ENCODE measurements at regions not wholly inside any gene's neighbourhood (a gene's known extent, or its start where the extent isn't known, plus 50 kb on each side); places are given as distances from the start of the nearest gene placed in this dataset.
A peak's percentile ranks its signal among the peaks of the same experiment; 100 is the strongest.

- DNase-seq (ENCODE audit: low read depth) = no peak
Measured at GRCh38 chr4:120526033-120526432, 396.5 kb downstream of the PRDM5 start.

- no peak for DNase-seq (ENCODE audit: low read depth)
Measured at GRCh38 chr4:120525106-120525505, 397.4 kb downstream of the PRDM5 start.

GRCh38 chr4:120524237-120524636, 398.3 kb downstream of the PRDM5 start:
- DNase-seq (ENCODE audit: low read depth) = no peak

- no peak for DNase-seq (ENCODE audit: low read depth)
Measured at GRCh38 chr4:120520761-120521160, 401.8 kb downstream of the PRDM5 start.

GRCh38 chr4:120517966-120518365, 404.6 kb downstream of the PRDM5 start:
- DNase-seq (ENCODE audit: low read depth) = peak; percentile 67

GRCh38 chr4:120509719-120510118, 412.8 kb downstream of the PRDM5 start:
- DNase-seq (ENCODE audit: low read depth) = no peak

- no peak for DNase-seq (ENCODE audit: low read depth)
Measured at GRCh38 chr4:120509222-120509621, 413.3 kb downstream of the PRDM5 start.

- DNase-seq (ENCODE audit: low read depth) = no peak
Measured at GRCh38 chr4:120508036-120508435, 414.5 kb downstream of the PRDM5 start.

GRCh38 chr4:120506536-120506935, 416.0 kb downstream of the PRDM5 start:
- DNase-seq (ENCODE audit: low read depth) = no peak

GRCh38 chr4:120498678-120499077, 423.8 kb downstream of the PRDM5 start:
- DNase-seq (ENCODE audit: low read depth) = no peak

GRCh38 chr4:120491481-120491880, 424.8 kb upstream of the MAD2L1 start:
- DNase-seq (ENCODE audit: low read depth) = no peak

- no peak for DNase-seq (ENCODE audit: low read depth)
Measured at GRCh38 chr4:120481756-120482155, 415.1 kb upstream of the MAD2L1 start.

- no peak for DNase-seq (ENCODE audit: low read depth)
Measured at GRCh38 chr4:120472447-120473131, 405.9 kb upstream of the MAD2L1 start.

GRCh38 chr4:120466429-120466828, 399.8 kb upstream of the MAD2L1 start:
- DNase-seq (ENCODE audit: low read depth) = no peak

- no peak for DNase-seq (ENCODE audit: low read depth)
Measured at GRCh38 chr4:120454788-120455187, 388.1 kb upstream of the MAD2L1 start.

- no peak for DNase-seq (ENCODE audit: low read depth)
Measured at GRCh38 chr4:120452536-120452935, 385.9 kb upstream of the MAD2L1 start.

GRCh38 chr4:120452001-120452400, 385.4 kb upstream of the MAD2L1 start:
- no peak for DNase-seq (ENCODE audit: low read depth)

- peak; percentile 2 for DNase-seq (ENCODE audit: low read depth)
Measured at GRCh38 chr4:120447774-120448173, 381.1 kb upstream of the MAD2L1 start.

- peak; percentile 1 for DNase-seq (ENCODE audit: low read depth)
Measured at GRCh38 chr4:120446051-120446567, 379.5 kb upstream of the MAD2L1 start.

GRCh38 chr4:120445186-120445585, 378.5 kb upstream of the MAD2L1 start:
- DNase-seq (ENCODE audit: low read depth) = no peak

GRCh38 chr4:120443116-120443515, 376.5 kb upstream of the MAD2L1 start:
- no peak for DNase-seq (ENCODE audit: low read depth)

GRCh38 chr4:120440730-120441129, 374.1 kb upstream of the MAD2L1 start:
- DNase-seq (ENCODE audit: low read depth) = no peak

GRCh38 chr4:120435179-120435578, 368.5 kb upstream of the MAD2L1 start:
- DNase-seq (ENCODE audit: low read depth) = no peak
